Sigmoid colon (tissue), 3 donors: ENCODE measurements at regions not wholly inside any gene's neighbourhood (a gene's known extent, or its start where the extent isn't known, plus 50 kb on each side); places are given as distances from the start of the nearest gene placed in this dataset.

Experiments
- CTCF ChIP-seq, 4 experiments: fragments of 450-650 bp in 3 of 4; fragments of 200-600 bp in 1 of 4; IDR thresholded peaks; one replicate each; pipeline ENCODE4 v1.5.1; 2016 to 2019; ENCODE audit warnings: antibody characterized with exemption in 4 of 4, mild to moderate bottlenecking in 3 of 4, moderate library complexity in 2 of 4
- POLR2A ChIP-seq, 2 donors: fragments of 450-650 bp; IDR thresholded peaks; one replicate each; pipeline ENCODE4 v1.6.1; 2016; ENCODE audit warnings: antibody characterized with exemption in 2 of 2, mild to moderate bottlenecking in 2 of 2, moderate library complexity in 2 of 2

- TF ChIP-seq CTCF (IDR thresholded peaks at IDR 0.05) (no peak), POLR2A (IDR thresholded peaks at IDR 0.05) (no peak)
Measured at GRCh38 chr2:129067070-129067469, 748.4 kb upstream of the HS6ST1 start.
